ENCODE measurements at regions not wholly inside any gene's neighbourhood (a gene's known extent, or its start where the extent isn't known, plus 50 kb on each side); places are given as distances from the start of the nearest gene placed in this dataset.

DNA sequence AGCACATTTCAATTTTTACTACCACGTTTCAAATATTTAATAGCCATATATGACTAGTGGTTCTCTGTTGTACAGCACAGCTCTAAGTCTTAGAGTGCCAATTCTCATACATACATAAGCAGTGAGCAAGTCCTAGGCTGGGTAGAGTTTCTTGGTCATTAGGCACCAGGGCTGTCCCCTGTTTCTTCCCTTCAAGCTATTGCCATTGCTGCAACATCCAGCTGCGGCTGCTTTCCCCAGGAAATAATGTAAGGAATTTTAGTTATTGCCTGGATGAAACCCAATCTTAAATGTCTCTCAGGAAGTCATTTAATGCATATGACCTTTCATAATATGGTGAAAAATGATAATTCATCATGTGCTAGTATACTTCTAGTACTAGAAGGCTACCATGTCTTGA is 74.1 kb upstream of the PPP3CA start:
- no peak overlapping the region for H3K27ac ChIP-seq (ENCODE audit: low read depth, low read length)
- H3K9me3 ChIP-seq (ENCODE audit: control insufficient read depth, insufficient read depth, low read length): peaks cover 10% of the 10 kb centered on the region; the same call in 1 of the 2 replicates
- peaks cover 15% of the 10 kb centered on the region for H3K4me1 ChIP-seq (ENCODE audit: control insufficient read depth, low read length)
- H3F3A ChIP-seq (ENCODE audit: control insufficient read depth, insufficient read depth): no peaks in the 10 kb centered on the region
- TF ChIP-seq, protein P1, sequence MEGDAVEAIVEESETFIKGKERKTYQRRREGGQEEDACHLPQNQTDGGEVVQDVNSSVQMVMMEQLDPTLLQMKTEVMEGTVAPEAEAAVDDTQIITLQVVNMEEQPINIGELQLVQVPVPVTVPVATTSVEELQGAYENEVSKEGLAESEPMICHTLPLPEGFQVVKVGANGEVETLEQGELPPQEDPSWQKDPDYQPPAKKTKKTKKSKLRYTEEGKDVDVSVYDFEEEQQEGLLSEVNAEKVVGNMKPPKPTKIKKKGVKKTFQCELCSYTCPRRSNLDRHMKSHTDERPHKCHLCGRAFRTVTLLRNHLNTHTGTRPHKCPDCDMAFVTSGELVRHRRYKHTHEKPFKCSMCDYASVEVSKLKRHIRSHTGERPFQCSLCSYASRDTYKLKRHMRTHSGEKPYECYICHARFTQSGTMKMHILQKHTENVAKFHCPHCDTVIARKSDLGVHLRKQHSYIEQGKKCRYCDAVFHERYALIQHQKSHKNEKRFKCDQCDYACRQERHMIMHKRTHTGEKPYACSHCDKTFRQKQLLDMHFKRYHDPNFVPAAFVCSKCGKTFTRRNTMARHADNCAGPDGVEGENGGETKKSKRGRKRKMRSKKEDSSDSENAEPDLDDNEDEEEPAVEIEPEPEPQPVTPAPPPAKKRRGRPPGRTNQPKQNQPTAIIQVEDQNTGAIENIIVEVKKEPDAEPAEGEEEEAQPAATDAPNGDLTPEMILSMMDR (IDR thresholded peaks at IDR 0.05; ENCODE audit: low read depth, low read length, poor library complexity, severe bottlenecking): no peak
- no peak for TF ChIP-seq EZH2phosphoT487 (IDR thresholded peaks at IDR 0.05; ENCODE audit: borderline replicate concordance, low read length)
- no peak overlapping the region for H3K4me2 ChIP-seq (ENCODE audit: low read length)
- H3K36me3 ChIP-seq (ENCODE audit: control insufficient read depth, low read length): no peaks in the 10 kb centered on the region
- no peak overlapping the region for H3K4me3 ChIP-seq (ENCODE audit: low read length)
- no peaks in the 10 kb centered on the region for H3K27me3 ChIP-seq (ENCODE audit: control insufficient read depth, low read length)
- H4K20me1 ChIP-seq (ENCODE audit: control insufficient read depth, insufficient read depth, low read depth, low read length): no peaks in the 10 kb centered on the region
- no peaks in the 10 kb centered on the region for H3K79me2 ChIP-seq (ENCODE audit: control insufficient read depth, low read length)
- H3K9me2 ChIP-seq (replicated peaks; ENCODE audit: control insufficient read depth, low read length): no peaks in the 10 kb centered on the region

DNA sequence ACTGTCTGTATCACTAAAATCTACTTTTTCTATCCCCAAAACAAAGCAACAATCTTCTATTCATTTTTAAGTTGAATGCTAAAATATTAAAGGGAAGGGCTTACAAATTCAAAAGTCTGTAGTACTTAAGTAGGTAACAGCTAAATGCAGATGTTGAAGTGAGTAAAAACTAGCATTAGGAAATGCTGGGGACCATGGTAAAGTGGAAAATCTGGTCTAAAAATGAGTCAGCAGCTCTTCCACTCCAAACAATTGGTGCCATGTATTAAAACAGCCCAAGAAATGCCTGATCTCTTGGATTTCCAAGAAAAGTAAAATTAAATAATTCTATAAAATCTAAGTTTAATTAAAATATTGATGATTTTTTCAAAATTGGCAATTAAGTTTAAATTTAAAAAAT is 73.3 kb upstream of the PPP3CA start:
- Histone ChIP-seq H3K27ac (ENCODE audit: low read depth, low read length) (no peak overlapping the region), H3K4me2 (ENCODE audit: low read length) (no peak overlapping the region), H3K4me3 (ENCODE audit: low read length) (no peak overlapping the region), H3K79me2 (ENCODE audit: control insufficient read depth, low read length) (no peaks in the 10 kb centered on the region), H3F3A (ENCODE audit: control insufficient read depth, insufficient read depth) (no peaks in the 10 kb centered on the region), H3K27me3 (ENCODE audit: control insufficient read depth, low read length) (no peaks in the 10 kb centered on the region), H3K4me1 (ENCODE audit: control insufficient read depth, low read length) (peaks cover 15% of the 10 kb centered on the region), H4K20me1 (ENCODE audit: control insufficient read depth, insufficient read depth, low read depth, low read length) (no peaks in the 10 kb centered on the region), H3K36me3 (ENCODE audit: control insufficient read depth, low read length) (no peaks in the 10 kb centered on the region), H3K9me2 (replicated peaks; ENCODE audit: control insufficient read depth, low read length) (no peaks in the 10 kb centered on the region), H3K9me3 (ENCODE audit: control insufficient read depth, insufficient read depth, low read length) (peaks cover 12% of the 10 kb centered on the region; the same call in 1 of the 2 replicates)
- TF ChIP-seq, protein P1 (IDR thresholded peaks at IDR 0.05; ENCODE audit: low read depth, low read length, poor library complexity, severe bottlenecking): no peak
- TF ChIP-seq EZH2phosphoT487 (IDR thresholded peaks at IDR 0.05; ENCODE audit: borderline replicate concordance, low read length): no peak

DNA sequence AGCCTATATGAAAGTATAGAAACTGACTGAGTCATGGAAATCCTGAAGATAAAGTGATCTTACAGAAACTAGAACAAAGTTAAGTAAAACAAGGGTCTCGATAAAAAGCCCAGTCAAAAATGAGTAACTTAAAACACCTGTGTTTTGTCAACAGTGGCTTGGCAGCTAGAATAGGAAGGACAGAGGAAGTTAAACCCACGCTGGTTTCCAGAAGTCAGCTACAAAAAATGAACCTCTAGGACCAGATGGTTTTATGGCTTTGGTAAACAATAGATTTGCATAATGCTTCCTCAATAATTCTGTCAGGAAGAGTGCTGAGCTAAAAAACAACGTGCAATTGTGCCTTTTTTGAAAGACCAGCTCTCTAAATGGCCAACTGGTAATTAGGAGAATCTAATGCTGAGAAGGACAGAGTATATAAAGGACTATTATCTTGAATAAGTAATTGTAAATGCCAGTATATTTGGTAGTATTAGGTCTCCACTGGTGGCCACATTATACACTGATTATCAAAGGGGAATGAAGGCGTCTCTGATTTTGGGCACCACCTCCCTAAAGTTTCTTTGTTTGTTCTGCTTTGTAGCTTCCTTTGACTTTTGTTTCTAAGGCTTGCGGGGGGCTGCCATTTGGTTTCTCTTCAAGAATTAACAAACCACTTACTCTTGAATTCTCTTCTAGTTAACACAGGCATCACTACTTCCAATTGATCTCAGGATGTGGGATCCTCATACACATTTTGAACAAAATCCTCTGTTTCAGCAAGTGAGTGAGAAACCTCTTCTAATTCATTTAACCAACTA is 72.2 kb upstream of the PPP3CA start:
- TF ChIP-seq, protein P1 (IDR thresholded peaks at IDR 0.05; ENCODE audit: low read depth, low read length, poor library complexity, severe bottlenecking): no peak
- no peak for TF ChIP-seq EZH2phosphoT487 (IDR thresholded peaks at IDR 0.05; ENCODE audit: borderline replicate concordance, low read length)
- H3K79me2 ChIP-seq (ENCODE audit: control insufficient read depth, low read length): no peaks in the 10 kb centered on the region
- H3K27ac ChIP-seq (ENCODE audit: low read depth, low read length): no peak overlapping the region
- no peaks in the 10 kb centered on the region for H3F3A ChIP-seq (ENCODE audit: control insufficient read depth, insufficient read depth)
- H3K4me2 ChIP-seq (ENCODE audit: low read length): no peak overlapping the region
- no peaks in the 10 kb centered on the region for H3K9me2 ChIP-seq (replicated peaks; ENCODE audit: control insufficient read depth, low read length)
- no peak overlapping the region for H3K4me3 ChIP-seq (ENCODE audit: low read length)
- H3K4me1 ChIP-seq (ENCODE audit: control insufficient read depth, low read length): peaks cover 15% of the 10 kb centered on the region
- H3K36me3 ChIP-seq (ENCODE audit: control insufficient read depth, low read length): no peaks in the 10 kb centered on the region
- peaks cover 12% of the 10 kb centered on the region; the same call in 1 of the 2 replicates for H3K9me3 ChIP-seq (ENCODE audit: control insufficient read depth, insufficient read depth, low read length)
- H3K27me3 ChIP-seq (ENCODE audit: control insufficient read depth, low read length): no peaks in the 10 kb centered on the region
- no peaks in the 10 kb centered on the region for H4K20me1 ChIP-seq (ENCODE audit: control insufficient read depth, insufficient read depth, low read depth, low read length)
